H7 (cell line): ENCODE measurements at regions not wholly inside any gene's neighbourhood (a gene's known extent, or its start where the extent isn't known, plus 50 kb on each side); places are given as distances from the start of the nearest gene placed in this dataset.

Experiments used
- DNase-seq: peaks from one replicate; pipeline ENCODE4 v3.0.0; 2012
- H3K27me3 ChIP-seq: 2 replicates; pipeline ENCODE4 v1.6.0; 2011; ENCODE audit warnings: mild to moderate bottlenecking, low read length; ENCODE audit not compliant: control insufficient read depth, insufficient read depth
- H3K36me3 ChIP-seq: replicated peaks from 2 replicates; pipeline ENCODE4 v1.5.1; 2011; ENCODE audit warnings: low read length; ENCODE audit not compliant: control insufficient read depth, insufficient read depth
- H3K4me3 ChIP-seq: 2 replicates; pipeline ENCODE4 v1.5.1; 2011; ENCODE audit warnings: low read depth, mild to moderate bottlenecking, control low read depth, low read length, moderate library complexity; ENCODE audit not compliant: insufficient read depth

- Histone ChIP-seq H3K4me3 (no peak overlapping the region), H3K27me3 (no peaks in the 10 kb centered on the region), H3K36me3 (no peaks in the 10 kb centered on the region)
- DNase-seq, result no peak
Measured at GRCh38 chr21:27391990-27392389, 425.1 kb upstream of the ADAMTS5 start.

DNA sequence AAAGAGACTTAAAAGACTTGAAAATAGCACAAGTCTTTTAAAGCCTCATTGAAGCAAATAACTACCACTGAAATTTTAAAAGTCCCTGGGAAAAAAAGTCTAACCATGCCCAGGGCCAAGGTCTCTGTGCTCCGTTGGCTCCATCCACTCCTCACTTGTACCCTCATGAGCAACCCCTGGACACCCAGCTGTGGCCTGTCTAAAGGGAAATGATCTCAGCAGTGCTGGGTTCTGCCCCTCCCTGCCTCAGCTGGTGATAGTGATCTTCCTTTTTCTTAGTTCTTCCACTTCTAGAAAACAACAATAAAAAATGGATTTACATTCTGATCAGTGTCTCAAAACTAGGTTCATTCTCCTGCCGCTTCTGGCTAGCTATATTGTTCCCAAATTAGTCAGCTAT lies 423.5 kb upstream of the ADAMTS5 start:
- DNase-seq, result no peak
- Histone ChIP-seq H3K27me3 (no peaks in the 10 kb centered on the region), H3K4me3 (no peak overlapping the region), H3K36me3 (no peaks in the 10 kb centered on the region)

DNA sequence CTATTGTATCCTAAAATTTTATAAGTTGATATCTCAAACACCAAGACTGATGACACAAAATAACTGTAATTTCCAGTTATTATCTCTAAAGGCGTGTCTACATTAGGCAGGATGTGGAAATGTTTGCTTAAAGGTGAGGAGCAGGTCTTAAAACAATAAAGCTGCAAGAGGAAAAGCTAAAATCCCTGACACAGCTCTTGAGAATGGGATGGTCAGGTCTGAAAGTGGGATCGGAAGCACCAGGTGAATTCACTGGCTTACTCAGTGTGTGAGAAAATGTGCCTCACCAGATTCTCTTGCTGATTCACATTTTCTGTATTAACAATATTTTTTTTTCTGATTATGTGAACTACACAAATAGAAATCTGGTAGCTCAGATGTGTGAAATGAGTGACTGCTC lies 421.9 kb upstream of the ADAMTS5 start:
- H3K4me3 ChIP-seq, result no peak overlapping the region
- H3K27me3 ChIP-seq, result no peaks in the 10 kb centered on the region
- DNase-seq, result no peak
- H3K36me3 ChIP-seq, result no peaks in the 10 kb centered on the region

GRCh38 chr21:27382404-27382803 lies 415.5 kb upstream of the ADAMTS5 start:
- no peak overlapping the region for H3K4me3 ChIP-seq
- H3K27me3 ChIP-seq, result no peaks in the 10 kb centered on the region
- DNase-seq, result no peak

GRCh38 chr21:27380303-27380702 lies 413.4 kb upstream of the ADAMTS5 start:
- no peak overlapping the region for H3K4me3 ChIP-seq

More at GRCh38 chr21:27382404-27382803, 415.5 kb upstream of the ADAMTS5 start:
- no peaks in the 10 kb centered on the region for H3K36me3 ChIP-seq

GRCh38 chr21:27379354-27379753 lies 412.5 kb upstream of the ADAMTS5 start:
- Histone ChIP-seq H3K4me3 (no peak overlapping the region), H3K36me3 (no peaks in the 10 kb centered on the region), H3K27me3 (no peaks in the 10 kb centered on the region)
- no peak for DNase-seq

More at GRCh38 chr21:27380303-27380702, 413.4 kb upstream of the ADAMTS5 start:
- Histone ChIP-seq H3K27me3 (no peaks in the 10 kb centered on the region), H3K36me3 (no peaks in the 10 kb centered on the region)
- no peak for DNase-seq

- H3K4me3 ChIP-seq, result no peak overlapping the region
- H3K36me3 ChIP-seq, result no peaks in the 10 kb centered on the region
- no peak for DNase-seq
- H3K27me3 ChIP-seq, result no peaks in the 10 kb centered on the region
Measured at GRCh38 chr21:27372381-27372780, 405.5 kb upstream of the ADAMTS5 start.

GRCh38 chr21:27371975-27372331 lies 405.1 kb upstream of the ADAMTS5 start:
- H3K4me3 ChIP-seq, result no peak overlapping the region

GRCh38 chr21:27371115-27371974 lies 404.5 kb upstream of the ADAMTS5 start:
- no peak overlapping the region for H3K4me3 ChIP-seq
- H3K36me3 ChIP-seq, result no peaks in the 10 kb centered on the region
- DNase-seq, result no peak
- H3K27me3 ChIP-seq, result no peaks in the 10 kb centered on the region

More at GRCh38 chr21:27371975-27372331, 405.1 kb upstream of the ADAMTS5 start:
- Histone ChIP-seq H3K36me3 (no peaks in the 10 kb centered on the region), H3K27me3 (no peaks in the 10 kb centered on the region)
- DNase-seq, result no peak

GRCh38 chr21:27369978-27370571 lies 403.2 kb upstream of the ADAMTS5 start:
- no peak for DNase-seq
- H3K4me3 ChIP-seq, result no peak overlapping the region
- no peaks in the 10 kb centered on the region for H3K36me3 ChIP-seq
- H3K27me3 ChIP-seq, result no peaks in the 10 kb centered on the region

DNA sequence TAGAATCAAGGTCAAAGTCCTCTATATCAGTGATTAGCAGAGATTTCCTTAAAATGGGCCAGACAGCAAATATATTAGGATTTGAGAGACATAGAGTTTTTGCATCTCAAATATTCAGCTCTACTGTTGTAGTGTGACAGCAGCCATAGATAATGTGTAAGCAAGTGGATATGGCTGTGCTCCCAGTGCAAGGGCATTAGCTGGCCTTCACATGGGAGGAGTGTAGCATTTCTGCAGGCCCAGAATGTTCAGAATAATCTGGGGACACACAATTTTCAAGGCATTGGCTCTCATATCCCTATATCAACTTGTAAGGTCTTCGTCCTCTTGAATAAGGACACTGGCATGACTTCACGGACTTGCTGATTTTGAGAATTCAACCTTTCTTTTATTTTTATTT lies 402.3 kb upstream of the ADAMTS5 start:
- no peak for DNase-seq
- no peaks in the 10 kb centered on the region for H3K36me3 ChIP-seq
- no peaks in the 10 kb centered on the region for H3K27me3 ChIP-seq
- no peak overlapping the region for H3K4me3 ChIP-seq

GRCh38 chr21:27366646-27367235 lies 399.9 kb upstream of the ADAMTS5 start:
- no peak overlapping the region for H3K4me3 ChIP-seq
- no peaks in the 10 kb centered on the region for H3K27me3 ChIP-seq
- no peaks in the 10 kb centered on the region for H3K36me3 ChIP-seq
- DNase-seq, result no peak

DNA sequence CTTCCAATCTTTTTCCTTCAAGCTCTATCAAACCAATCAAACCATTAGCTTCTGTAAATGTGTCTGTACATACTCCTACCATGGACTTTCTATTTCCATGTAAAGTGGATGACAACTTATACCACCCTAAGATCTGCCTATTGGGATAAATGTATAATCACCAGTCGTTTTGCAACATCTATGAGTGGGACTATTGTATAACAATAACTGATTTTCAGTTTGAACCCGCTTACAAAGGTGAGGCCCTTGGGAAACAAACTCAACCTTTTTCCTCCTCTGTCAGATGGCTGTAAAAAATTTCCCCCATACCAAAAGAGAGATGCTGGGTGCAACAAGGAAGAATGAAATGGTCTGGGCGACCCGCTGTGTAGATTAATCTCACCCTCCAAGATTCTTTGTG lies 399.1 kb upstream of the ADAMTS5 start:
- Histone ChIP-seq H3K4me3 (no peak overlapping the region), H3K36me3 (no peaks in the 10 kb centered on the region), H3K27me3 (no peaks in the 10 kb centered on the region)
- DNase-seq, result no peak

DNA sequence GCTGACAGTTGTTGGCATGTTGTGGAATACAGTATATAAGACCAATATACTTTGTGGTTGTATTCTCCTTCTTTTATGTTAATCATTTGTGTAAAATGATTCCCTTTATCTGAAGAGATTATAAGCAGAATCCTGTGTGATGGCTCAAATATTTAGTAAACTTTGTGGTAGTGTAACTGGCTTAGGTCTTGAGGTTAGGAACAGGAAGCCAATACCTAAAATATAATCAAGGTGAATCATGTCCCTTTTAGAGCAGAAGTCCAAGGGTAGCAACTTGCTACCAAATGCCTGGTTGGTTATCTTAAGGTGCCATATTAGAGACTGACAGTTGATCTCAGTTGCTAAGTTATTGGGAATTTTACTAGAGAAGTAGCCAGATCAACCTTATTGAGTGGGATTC lies 398.5 kb upstream of the ADAMTS5 start:
- no peak for DNase-seq
- Histone ChIP-seq H3K36me3 (no peaks in the 10 kb centered on the region), H3K4me3 (no peak overlapping the region), H3K27me3 (no peaks in the 10 kb centered on the region)
